ENCODE measurements at regions not wholly inside any gene's neighbourhood (a gene's known extent, or its start where the extent isn't known, plus 50 kb on each side); places are given as distances from the start of the nearest gene placed in this dataset.
A peak's percentile ranks its signal among the peaks of the same experiment; 100 is the strongest.

GRCh38 chr10:8331387-8331786, 276.9 kb downstream of the GATA3 start:
- Histone ChIP-seq H3K27ac (no peak overlapping the region), H3K27me3 (peaks cover 29 to 76% of the 10 kb centered on the region in 2 donors), H3K9me3 (no peaks in the 10 kb centered on the region), H3K4me3 (no peak overlapping the region), H3K36me3 (no peaks in the 10 kb centered on the region), H3K4me1 (peaks cover 0 to 7% of the 10 kb centered on the region in 2 donors)
- TF ChIP-seq, protein P1, sequence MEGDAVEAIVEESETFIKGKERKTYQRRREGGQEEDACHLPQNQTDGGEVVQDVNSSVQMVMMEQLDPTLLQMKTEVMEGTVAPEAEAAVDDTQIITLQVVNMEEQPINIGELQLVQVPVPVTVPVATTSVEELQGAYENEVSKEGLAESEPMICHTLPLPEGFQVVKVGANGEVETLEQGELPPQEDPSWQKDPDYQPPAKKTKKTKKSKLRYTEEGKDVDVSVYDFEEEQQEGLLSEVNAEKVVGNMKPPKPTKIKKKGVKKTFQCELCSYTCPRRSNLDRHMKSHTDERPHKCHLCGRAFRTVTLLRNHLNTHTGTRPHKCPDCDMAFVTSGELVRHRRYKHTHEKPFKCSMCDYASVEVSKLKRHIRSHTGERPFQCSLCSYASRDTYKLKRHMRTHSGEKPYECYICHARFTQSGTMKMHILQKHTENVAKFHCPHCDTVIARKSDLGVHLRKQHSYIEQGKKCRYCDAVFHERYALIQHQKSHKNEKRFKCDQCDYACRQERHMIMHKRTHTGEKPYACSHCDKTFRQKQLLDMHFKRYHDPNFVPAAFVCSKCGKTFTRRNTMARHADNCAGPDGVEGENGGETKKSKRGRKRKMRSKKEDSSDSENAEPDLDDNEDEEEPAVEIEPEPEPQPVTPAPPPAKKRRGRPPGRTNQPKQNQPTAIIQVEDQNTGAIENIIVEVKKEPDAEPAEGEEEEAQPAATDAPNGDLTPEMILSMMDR (IDR thresholded peaks at IDR 0.05), result no peak
- intact Hi-C loops (cut with DNase I), result no loop called here
- DNase-seq, result no peak
- no peak for ATAC-seq

- TF ChIP-seq, protein P1 (IDR thresholded peaks at IDR 0.05), result no peak
- Histone ChIP-seq H3K4me1 (peaks cover 0 to 7% of the 10 kb centered on the region in 2 donors), H3K36me3 (no peaks in the 10 kb centered on the region), H3K27me3 (peaks cover 29 to 69% of the 10 kb centered on the region in 2 donors), H3K4me3 (peak overlapping the region in 1 of 2 donors; percentile 15), H3K9me3 (no peaks in the 10 kb centered on the region), H3K27ac (peak overlapping the region in 1 of 2 donors; percentile 53)
- intact Hi-C loops (cut with DNase I), result no loop called here
- DNase-seq (peak; percentile 43 to 82 (median 51)), ATAC-seq (peak; percentile 69)
These were observed 277.6 kb downstream of the GATA3 start for GRCh38 chr10:8331896-8332729.

- Histone ChIP-seq H3K36me3 (no peaks in the 10 kb centered on the region), H3K27ac (peak overlapping the region in 1 of 2 donors; percentile 53), H3K27me3 (peaks cover 29 to 69% of the 10 kb centered on the region in 2 donors), H3K9me3 (no peaks in the 10 kb centered on the region), H3K4me1 (peaks cover 0 to 7% of the 10 kb centered on the region in 2 donors), H3K4me3 (peak overlapping the region in 1 of 2 donors; percentile 15)
- no peak for ATAC-seq
- TF ChIP-seq, protein P1 (IDR thresholded peaks at IDR 0.05), result no peak
- no peak for DNase-seq
- intact Hi-C loops (cut with DNase I), result no loop called here
These were observed 278.2 kb downstream of the GATA3 start for GRCh38 chr10:8332730-8333111.

DNA sequence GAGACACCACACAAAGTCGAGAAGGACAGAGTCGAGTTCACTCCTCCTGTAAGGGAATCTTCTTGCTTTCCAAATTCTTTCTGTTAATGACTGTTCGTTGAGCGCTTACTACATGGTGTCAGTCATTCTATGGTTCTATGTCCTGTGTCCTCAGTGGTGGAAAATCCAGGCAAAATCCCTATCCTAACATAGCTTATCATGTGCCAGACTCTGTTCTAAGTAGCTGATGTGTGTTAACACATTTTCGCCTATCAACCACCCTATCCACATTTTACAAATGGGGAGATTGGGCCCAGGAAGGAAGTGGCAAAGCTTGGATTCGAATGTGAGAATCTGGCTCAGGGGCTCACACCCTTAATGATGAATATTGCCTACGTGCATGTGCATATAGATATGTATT, 280.1 kb downstream of the GATA3 start:
- intact Hi-C loops (cut with DNase I), result no loop called here
- H3K27ac ChIP-seq, result no peak overlapping the region
- H3K9me3 ChIP-seq, result no peaks in the 10 kb centered on the region
- no peak overlapping the region for H3K4me3 ChIP-seq
- H3K4me1 ChIP-seq, result peaks cover 0 to 7% of the 10 kb centered on the region in 2 donors
- DNase-seq (no peak), ATAC-seq (no peak)
- H3K27me3 ChIP-seq, result peaks cover 31 to 72% of the 10 kb centered on the region in 2 donors
- H3K36me3 ChIP-seq, result no peaks in the 10 kb centered on the region
- TF ChIP-seq, protein P1 (IDR thresholded peaks at IDR 0.05), result no peak

DNA sequence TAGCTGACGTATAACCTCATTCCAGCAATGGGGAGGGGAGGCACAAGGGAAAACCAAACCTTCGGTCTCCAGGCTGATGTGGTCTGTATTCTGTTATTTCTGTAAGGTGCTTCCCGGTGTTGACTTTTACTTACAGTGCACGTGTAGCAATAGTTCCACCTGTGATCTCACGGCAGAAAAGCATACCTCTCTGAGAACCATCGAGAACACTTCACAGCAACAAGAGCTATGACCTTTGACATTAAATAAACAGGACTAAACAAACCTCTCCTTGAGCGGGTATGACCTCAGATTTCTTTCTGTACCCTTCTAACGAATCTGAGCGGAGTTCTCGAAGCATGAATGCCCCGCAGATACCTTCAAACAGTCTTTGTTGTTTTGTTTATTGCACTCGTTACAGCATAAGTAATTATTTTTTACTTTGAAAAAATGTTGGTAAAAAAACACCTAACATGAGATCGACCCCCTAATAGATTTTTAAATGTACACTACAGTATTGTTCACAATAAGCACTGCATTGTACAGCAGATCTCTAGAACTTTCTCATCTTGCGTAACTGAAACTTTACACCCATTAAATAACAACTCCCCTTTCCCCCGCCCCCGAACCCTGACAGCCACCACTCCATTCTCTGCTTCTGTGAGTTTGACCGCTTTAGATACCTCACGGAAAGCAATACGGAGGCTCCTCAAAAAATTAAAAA, 282.3 kb downstream of the GATA3 start:
- Histone ChIP-seq H3K4me1 (peaks cover 0 to 7% of the 10 kb centered on the region in 2 donors), H3K36me3 (no peaks in the 10 kb centered on the region), H3K27ac (no peak overlapping the region), H3K9me3 (no peaks in the 10 kb centered on the region), H3K4me3 (no peak overlapping the region), H3K27me3 (peaks cover 31 to 65% of the 10 kb centered on the region in 2 donors)
- TF ChIP-seq, protein P1 (IDR thresholded peaks at IDR 0.05), result no peak
- intact Hi-C loops (cut with DNase I), result no loop called here
- DNase-seq, result peak in 2 of 4 donors; percentile 28 to 80
- peak; percentile 88 for ATAC-seq
